ENCODE measurements at regions not wholly inside any gene's neighbourhood (a gene's known extent, or its start where the extent isn't known, plus 50 kb on each side); places are given as distances from the start of the nearest gene placed in this dataset.

GRCh38 chr9:1434052-1434767, 384.1 kb downstream of the DMRT2 start:
- Histone ChIP-seq H3K4me3 (ENCODE audit: low read depth in 1 of 2, low read length in 2 of 2) (no peak overlapping the region), H3K4me1 (ENCODE audit: insufficient read depth, low read length) (peaks cover 4% of the 10 kb centered on the region), H3K27me3 (ENCODE audit: control insufficient read depth in 1 of 2, insufficient read depth in 2 of 2, low read length in 2 of 2) (no peaks in the 10 kb centered on the region), H3K9ac (ENCODE audit: low read length) (no peak overlapping the region), H3K27ac (ENCODE audit: low read depth, low read length) (no peak overlapping the region), H3K9me3 (ENCODE audit: low read length) (no peaks in the 10 kb centered on the region), H3K36me3 (ENCODE audit: insufficient read depth, low read length) (no peaks in the 10 kb centered on the region)

DNA sequence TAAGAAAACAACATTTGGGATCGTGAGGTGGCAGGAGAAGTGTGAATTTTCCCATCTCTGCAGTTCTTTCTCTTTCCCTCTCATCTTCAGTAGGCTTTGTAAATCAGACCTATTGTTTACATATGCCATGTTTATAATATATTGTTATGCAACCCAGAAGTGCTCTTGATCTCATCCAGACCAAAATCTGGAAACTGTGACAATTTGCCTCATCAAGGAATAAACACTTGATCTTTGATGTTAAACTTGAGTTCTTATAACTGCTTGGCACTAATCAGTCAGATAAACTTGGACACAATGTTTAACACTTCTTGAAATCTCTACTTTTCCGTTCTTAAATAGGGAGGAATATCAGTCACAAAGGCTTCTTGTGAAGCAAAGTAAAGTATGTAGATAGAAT, 384.7 kb downstream of the DMRT2 start:
- Histone ChIP-seq H3K4me3 (ENCODE audit: low read depth in 1 of 2, low read length in 2 of 2) (no peak overlapping the region), H3K27ac (ENCODE audit: low read depth, low read length) (no peak overlapping the region), H3K36me3 (ENCODE audit: insufficient read depth, low read length) (no peaks in the 10 kb centered on the region), H3K27me3 (ENCODE audit: control insufficient read depth in 1 of 2, insufficient read depth in 2 of 2, low read length in 2 of 2) (no peaks in the 10 kb centered on the region), H3K9me3 (ENCODE audit: low read length) (no peaks in the 10 kb centered on the region), H3K9ac (ENCODE audit: low read length) (no peak overlapping the region), H3K4me1 (ENCODE audit: insufficient read depth, low read length) (peaks cover 4% of the 10 kb centered on the region)

DNA sequence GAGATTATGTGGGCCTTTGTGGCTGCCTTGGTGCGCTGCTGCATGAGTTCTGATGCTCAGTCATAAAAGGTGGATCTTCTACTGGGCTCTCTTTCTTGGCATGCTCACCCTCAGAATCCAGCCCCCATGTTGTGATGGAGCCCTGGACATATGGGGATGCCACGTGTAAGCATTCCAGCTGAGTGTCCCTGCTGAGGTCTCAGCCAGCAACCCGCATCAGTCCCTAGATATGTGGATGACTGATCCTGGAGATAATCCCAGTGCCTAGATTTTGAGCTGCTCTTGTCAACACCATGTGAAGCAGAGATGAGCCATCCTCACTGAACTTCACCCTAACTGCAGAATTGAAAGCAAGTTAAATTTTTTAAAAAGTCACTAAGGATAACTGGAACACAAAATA, 390.1 kb downstream of the DMRT2 start:
- Histone ChIP-seq H3K36me3 (ENCODE audit: insufficient read depth, low read length) (no peaks in the 10 kb centered on the region), H3K27ac (ENCODE audit: low read depth, low read length) (no peak overlapping the region), H3K27me3 (ENCODE audit: control insufficient read depth in 1 of 2, insufficient read depth in 2 of 2, low read length in 2 of 2) (no peaks in the 10 kb centered on the region), H3K4me3 (ENCODE audit: low read depth in 1 of 2, low read length in 2 of 2) (no peak overlapping the region), H3K9ac (ENCODE audit: low read length) (no peak overlapping the region), H3K9me3 (ENCODE audit: low read length) (no peaks in the 10 kb centered on the region), H3K4me1 (ENCODE audit: insufficient read depth, low read length) (peaks cover 4% of the 10 kb centered on the region)

- Histone ChIP-seq H3K27ac (ENCODE audit: low read depth, low read length) (no peak overlapping the region), H3K36me3 (ENCODE audit: insufficient read depth, low read length) (no peaks in the 10 kb centered on the region), H3K4me3 (ENCODE audit: low read depth in 1 of 2, low read length in 2 of 2) (no peak overlapping the region), H3K9me3 (ENCODE audit: low read length) (no peaks in the 10 kb centered on the region), H3K27me3 (ENCODE audit: control insufficient read depth in 1 of 2, insufficient read depth in 2 of 2, low read length in 2 of 2) (no peaks in the 10 kb centered on the region), H3K4me1 (ENCODE audit: insufficient read depth, low read length) (no peaks in the 10 kb centered on the region), H3K9ac (ENCODE audit: low read length) (no peak overlapping the region)
These were observed 391.9 kb downstream of the DMRT2 start for GRCh38 chr9:1442105-1442504.

DNA sequence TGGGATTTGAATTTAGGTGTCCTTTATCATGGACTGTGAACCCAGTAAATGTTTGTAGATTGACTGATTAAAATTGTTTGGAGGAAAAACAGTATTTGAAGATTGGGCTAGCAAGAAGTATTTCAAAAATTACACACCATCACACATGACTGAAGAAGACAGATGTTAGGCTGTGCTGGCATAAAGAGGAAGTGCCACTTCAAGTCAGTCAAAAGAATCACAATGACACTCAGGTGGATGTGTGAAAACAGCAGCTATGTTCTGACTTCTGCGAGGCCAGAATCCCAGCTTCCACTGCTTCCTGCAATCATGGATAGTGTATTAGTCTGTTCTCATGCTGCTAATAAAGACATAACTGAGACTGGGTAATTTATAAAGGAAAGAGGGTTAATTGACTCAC, 393.3 kb downstream of the DMRT2 start:
- Histone ChIP-seq H3K27ac (ENCODE audit: low read depth, low read length) (no peak overlapping the region), H3K27me3 (ENCODE audit: control insufficient read depth in 1 of 2, insufficient read depth in 2 of 2, low read length in 2 of 2) (no peaks in the 10 kb centered on the region), H3K36me3 (ENCODE audit: insufficient read depth, low read length) (no peaks in the 10 kb centered on the region), H3K4me3 (ENCODE audit: low read depth in 1 of 2, low read length in 2 of 2) (no peak overlapping the region), H3K4me1 (ENCODE audit: insufficient read depth, low read length) (no peaks in the 10 kb centered on the region), H3K9ac (ENCODE audit: low read length) (no peak overlapping the region), H3K9me3 (ENCODE audit: low read length) (no peaks in the 10 kb centered on the region)

- no peak overlapping the region for H3K9ac ChIP-seq (ENCODE audit: low read length)
- H3K27ac ChIP-seq (ENCODE audit: low read depth, low read length): no peak overlapping the region
- no peaks in the 10 kb centered on the region for H3K9me3 ChIP-seq (ENCODE audit: low read length)
- H3K4me1 ChIP-seq (ENCODE audit: insufficient read depth, low read length): no peaks in the 10 kb centered on the region
- H3K36me3 ChIP-seq (ENCODE audit: insufficient read depth, low read length): no peaks in the 10 kb centered on the region
- H3K27me3 ChIP-seq (ENCODE audit: control insufficient read depth in 1 of 2, insufficient read depth in 2 of 2, low read length in 2 of 2): no peaks in the 10 kb centered on the region
- H3K4me3 ChIP-seq (ENCODE audit: low read depth in 1 of 2, low read length in 2 of 2): no peak overlapping the region
These were observed 396.5 kb downstream of the DMRT2 start for GRCh38 chr9:1446671-1447070.

GRCh38 chr9:1453636-1454035, 403.5 kb downstream of the DMRT2 start:
- H3K27me3 ChIP-seq (ENCODE audit: control insufficient read depth in 1 of 2, insufficient read depth in 2 of 2, low read length in 2 of 2): no peaks in the 10 kb centered on the region
- H3K9me3 ChIP-seq (ENCODE audit: low read length): no peaks in the 10 kb centered on the region
- no peak overlapping the region for H3K4me3 ChIP-seq (ENCODE audit: low read depth in 1 of 2, low read length in 2 of 2)
- no peaks in the 10 kb centered on the region for H3K36me3 ChIP-seq (ENCODE audit: insufficient read depth, low read length)
- no peaks in the 10 kb centered on the region for H3K4me1 ChIP-seq (ENCODE audit: insufficient read depth, low read length)
- no peak overlapping the region for H3K27ac ChIP-seq (ENCODE audit: low read depth, low read length)
- no peak overlapping the region for H3K9ac ChIP-seq (ENCODE audit: low read length)

- Histone ChIP-seq H3K36me3 (ENCODE audit: insufficient read depth, low read length) (no peaks in the 10 kb centered on the region), H3K27ac (ENCODE audit: low read depth, low read length) (no peak overlapping the region), H3K9ac (ENCODE audit: low read length) (no peak overlapping the region), H3K4me3 (ENCODE audit: low read depth in 1 of 2, low read length in 2 of 2) (no peak overlapping the region), H3K4me1 (ENCODE audit: insufficient read depth, low read length) (no peaks in the 10 kb centered on the region), H3K27me3 (ENCODE audit: control insufficient read depth in 1 of 2, insufficient read depth in 2 of 2, low read length in 2 of 2) (no peaks in the 10 kb centered on the region), H3K9me3 (ENCODE audit: low read length) (no peaks in the 10 kb centered on the region)
These were observed 404.1 kb downstream of the DMRT2 start for GRCh38 chr9:1454211-1454610.

- H3K27ac ChIP-seq (ENCODE audit: low read depth, low read length): no peak overlapping the region
- H3K9ac ChIP-seq (ENCODE audit: low read length): no peak overlapping the region
- no peaks in the 10 kb centered on the region for H3K9me3 ChIP-seq (ENCODE audit: low read length)
- no peaks in the 10 kb centered on the region for H3K4me1 ChIP-seq (ENCODE audit: insufficient read depth, low read length)
- H3K4me3 ChIP-seq (ENCODE audit: low read depth in 1 of 2, low read length in 2 of 2): no peak overlapping the region
- H3K27me3 ChIP-seq (ENCODE audit: control insufficient read depth in 1 of 2, insufficient read depth in 2 of 2, low read length in 2 of 2): no peaks in the 10 kb centered on the region
- no peaks in the 10 kb centered on the region for H3K36me3 ChIP-seq (ENCODE audit: insufficient read depth, low read length)
These were observed 404.6 kb downstream of the DMRT2 start for GRCh38 chr9:1454616-1455347.

GRCh38 chr9:1455766-1456165, 405.6 kb downstream of the DMRT2 start:
- Histone ChIP-seq H3K36me3 (ENCODE audit: insufficient read depth, low read length) (no peaks in the 10 kb centered on the region), H3K4me1 (ENCODE audit: insufficient read depth, low read length) (no peaks in the 10 kb centered on the region), H3K27me3 (ENCODE audit: control insufficient read depth in 1 of 2, insufficient read depth in 2 of 2, low read length in 2 of 2) (no peaks in the 10 kb centered on the region), H3K4me3 (ENCODE audit: low read depth in 1 of 2, low read length in 2 of 2) (no peak overlapping the region), H3K9me3 (ENCODE audit: low read length) (no peaks in the 10 kb centered on the region), H3K9ac (ENCODE audit: low read length) (no peak overlapping the region), H3K27ac (ENCODE audit: low read depth, low read length) (no peak overlapping the region)

DNA sequence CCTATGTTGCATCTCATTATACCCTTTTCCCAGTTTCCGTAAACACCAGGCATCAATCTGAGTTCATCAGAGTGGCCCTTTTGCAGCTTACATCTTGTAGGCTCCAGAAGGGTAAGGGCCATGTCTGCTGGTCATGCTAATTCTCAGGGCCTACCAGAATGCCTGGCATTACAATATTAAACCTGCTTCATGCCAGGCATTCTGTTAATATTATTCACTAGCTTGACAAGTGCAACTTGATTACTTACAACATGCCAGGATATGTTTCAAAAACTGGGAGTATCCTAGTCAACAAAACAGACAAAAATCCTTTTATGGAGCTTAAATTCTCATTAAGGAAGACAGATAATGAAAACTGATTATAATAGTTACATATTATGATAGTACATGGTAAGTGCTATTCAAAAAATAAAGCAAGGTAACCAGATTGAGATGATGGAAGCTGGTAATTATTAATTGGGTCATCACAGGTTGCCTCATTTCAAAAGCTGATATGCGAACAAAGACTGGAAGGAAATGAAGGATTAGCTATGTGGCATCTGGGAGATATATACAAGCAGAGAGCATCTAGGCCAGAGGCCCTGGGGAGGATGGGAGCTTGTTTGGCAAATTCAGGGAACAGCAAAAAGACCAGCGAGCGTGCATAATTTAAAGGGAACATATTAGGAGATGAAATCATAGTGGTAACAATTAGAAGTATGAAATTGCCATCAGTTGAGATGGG, 406.3 kb downstream of the DMRT2 start:
- Histone ChIP-seq H3K27ac (ENCODE audit: low read depth, low read length) (no peak overlapping the region), H3K4me1 (ENCODE audit: insufficient read depth, low read length) (no peaks in the 10 kb centered on the region), H3K4me3 (ENCODE audit: low read depth in 1 of 2, low read length in 2 of 2) (no peak overlapping the region), H3K9me3 (ENCODE audit: low read length) (no peaks in the 10 kb centered on the region), H3K9ac (ENCODE audit: low read length) (no peak overlapping the region), H3K27me3 (ENCODE audit: control insufficient read depth in 1 of 2, insufficient read depth in 2 of 2, low read length in 2 of 2) (no peaks in the 10 kb centered on the region), H3K36me3 (ENCODE audit: insufficient read depth, low read length) (no peaks in the 10 kb centered on the region)

Data from muscle layer of colon (tissue), 2 donors.